Neural cell (in vitro differentiated cells): ENCODE measurements at regions not wholly inside any gene's neighbourhood (a gene's known extent, or its start where the extent isn't known, plus 50 kb on each side); places are given as distances from the start of the nearest gene placed in this dataset.

Experiments
- CTCF ChIP-seq: fragments of 450-650 bp; IDR thresholded peaks from 2 replicates; pipeline ENCODE4 v1.5.1; 2014; ENCODE audit warnings: antibody characterized with exemption, mild to moderate bottlenecking, moderate library complexity; ENCODE audit not compliant: poor library complexity, severe bottlenecking
- EP300 ChIP-seq: fragments of 450-650 bp; conservative IDR thresholded peaks from 2 replicates; pipeline ENCODE4 v1.6.1; 2014; ENCODE audit warnings: antibody characterized with exemption, mild to moderate bottlenecking, moderate library complexity; ENCODE audit not compliant: poor library complexity, severe bottlenecking
- EZH2 ChIP-seq: fragments of 200-600, 300-800 bp; shearing (Covaris generic), sonication (generic); IDR thresholded peaks from 2 replicates; pipeline ENCODE4 v1.6.1; 2014; ENCODE audit warnings: antibody characterized with exemption, low read length, borderline replicate concordance, mild to moderate bottlenecking; ENCODE audit not compliant: insufficient read depth, poor library complexity, severe bottlenecking
- MXI1 ChIP-seq: fragments of 450-650 bp; conservative IDR thresholded peaks from 2 replicates; pipeline ENCODE4 v1.6.1; 2014; ENCODE audit warnings: antibody characterized with exemption, mild to moderate bottlenecking; ENCODE audit not compliant: poor library complexity, severe bottlenecking
- POLR2AphosphoS5 ChIP-seq: IDR thresholded peaks from 2 replicates; pipeline ENCODE4 v1.6.1; 2012
- RAD21 ChIP-seq: fragments of 450-650 bp; conservative IDR thresholded peaks from 2 replicates; pipeline ENCODE4 v1.6.1; 2014; ENCODE audit warnings: antibody characterized with exemption, mild to moderate bottlenecking, moderate library complexity
- REST ChIP-seq: IDR thresholded peaks from 2 replicates; pipeline ENCODE4 v1.6.1; 2012; ENCODE audit warnings: borderline replicate concordance
- SMC3 ChIP-seq: fragments of 450-650 bp; conservative IDR thresholded peaks from 2 replicates; pipeline ENCODE4 v1.6.1; 2014; ENCODE audit warnings: antibody characterized with exemption, mild to moderate bottlenecking, moderate library complexity; ENCODE audit not compliant: poor library complexity
- TAF1 ChIP-seq: IDR thresholded peaks from 2 replicates; pipeline ENCODE4 v1.6.1; 2012; ENCODE audit warnings: low read depth

GRCh38 chr19:31505596-31505910, 156.3 kb upstream of the TSHZ3 start:
- TF ChIP-seq CTCF (no peak), RAD21 (no peak), REST (no peak), EZH2 (no peak), TAF1 (no peak), POLR2AphosphoS5 (no peak), MXI1 (no peak), EP300 (no peak), SMC3 (no peak)
